GM19438 (cell line): ENCODE measurements at regions not wholly inside any gene's neighbourhood (a gene's known extent, or its start where the extent isn't known, plus 50 kb on each side); places are given as distances from the start of the nearest gene placed in this dataset.

Experiments
- ATAC-seq: cut with Tn5 transposase; IDR thresholded peaks from one replicate; pipeline ENCODE4 v1.9.1; 2021; ENCODE audit warnings: low read depth; ENCODE audit not compliant: unreplicated experiment

DNA sequence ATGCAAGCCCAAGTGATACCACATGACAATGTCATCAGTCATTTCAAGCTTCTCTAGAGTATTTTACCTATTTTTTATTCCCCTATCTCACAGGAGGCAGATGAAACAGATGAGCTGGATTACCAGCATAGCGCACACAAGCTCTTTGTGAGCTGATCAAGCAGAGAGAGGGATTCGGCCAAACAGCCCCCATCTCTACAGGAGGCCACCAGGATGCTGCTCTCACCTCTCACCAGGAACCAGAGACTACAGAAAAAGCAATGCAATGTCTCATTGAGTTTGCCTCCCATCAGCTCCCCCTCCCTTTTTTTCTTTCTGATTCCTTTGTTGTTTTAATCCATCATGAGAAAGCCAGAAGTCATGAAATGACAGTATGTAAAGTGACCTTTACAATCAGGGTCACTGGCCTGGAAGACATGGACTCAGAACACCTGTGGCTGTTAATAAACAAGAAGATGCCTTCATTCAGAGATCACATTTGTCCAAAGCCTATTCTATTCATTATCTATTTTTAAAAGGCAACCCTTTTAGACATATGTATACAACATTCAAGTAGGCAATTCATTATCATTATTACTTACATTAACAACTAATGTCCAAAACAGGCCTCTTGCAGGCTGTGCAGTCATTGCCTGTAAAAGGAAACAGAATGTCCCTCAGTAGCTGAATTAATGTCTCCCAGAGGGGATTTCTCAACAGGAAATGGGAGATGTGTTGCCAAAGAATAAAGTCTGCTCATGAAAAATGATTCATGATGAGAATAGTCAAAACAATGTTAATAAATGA lies 656.6 kb downstream of the TBC1D4 start:
- no peak for ATAC-seq

DNA sequence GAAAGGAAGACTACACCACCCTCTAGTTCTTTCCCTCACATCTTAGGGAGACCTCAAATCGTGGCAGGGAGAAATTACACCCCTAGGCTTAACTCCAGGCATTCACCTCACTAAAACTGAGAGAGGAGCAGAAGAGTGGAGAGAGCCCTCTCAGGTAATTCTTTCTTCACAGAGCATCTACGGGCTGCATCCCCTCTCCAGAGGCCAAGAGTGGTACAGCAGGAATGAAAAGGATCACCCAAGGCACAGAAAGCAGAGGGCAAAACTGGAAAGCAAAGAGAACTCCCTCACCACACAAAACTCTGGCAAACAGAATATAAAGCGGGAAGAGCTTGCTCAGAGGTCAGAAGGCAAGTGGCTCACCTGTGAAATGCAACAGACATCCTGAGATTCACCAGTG lies 661.2 kb downstream of the TBC1D4 start:
- ATAC-seq, result no peak

GRCh38 chr13:74819549-74819948 lies 662.4 kb downstream of the TBC1D4 start:
- ATAC-seq, result no peak

DNA sequence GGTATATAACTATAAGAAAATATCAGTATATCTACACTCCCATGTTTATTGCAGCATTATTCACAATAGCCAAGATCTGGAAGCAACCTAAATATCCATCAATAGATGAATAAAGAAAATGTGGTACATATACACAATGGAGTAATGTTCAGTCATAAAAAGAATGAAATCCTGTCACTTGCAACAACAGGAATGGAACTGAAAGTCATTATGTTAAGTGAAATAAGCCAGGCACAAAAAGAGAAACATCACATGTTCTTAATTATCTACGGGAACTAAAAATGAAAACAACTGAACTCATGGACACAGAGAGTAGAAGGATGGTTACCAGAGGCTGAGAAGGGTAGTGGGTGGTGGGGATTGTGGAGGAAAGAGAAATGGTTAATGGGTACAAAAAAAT lies 665.2 kb downstream of the TBC1D4 start:
- ATAC-seq, result no peak

DNA sequence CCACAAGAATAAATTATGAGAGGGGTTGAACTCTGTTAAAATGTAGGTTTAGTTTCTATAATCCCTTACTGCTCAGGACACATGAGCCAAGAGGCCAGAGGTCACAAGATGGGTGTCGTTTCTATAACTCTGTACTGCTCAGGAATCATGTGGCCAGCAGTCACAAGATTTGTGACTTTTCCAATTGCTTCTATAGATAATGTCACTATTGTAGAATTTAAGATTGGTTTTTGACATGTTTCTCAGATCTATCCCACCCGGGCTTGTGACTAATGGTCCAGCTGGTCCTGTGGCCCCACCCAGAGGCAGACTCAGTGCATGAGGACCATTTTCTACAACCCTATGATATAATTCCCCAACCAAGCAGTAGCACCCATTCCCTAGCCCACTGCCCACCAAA lies 662.0 kb upstream of the KLF12 start:
- ATAC-seq, result no peak

DNA sequence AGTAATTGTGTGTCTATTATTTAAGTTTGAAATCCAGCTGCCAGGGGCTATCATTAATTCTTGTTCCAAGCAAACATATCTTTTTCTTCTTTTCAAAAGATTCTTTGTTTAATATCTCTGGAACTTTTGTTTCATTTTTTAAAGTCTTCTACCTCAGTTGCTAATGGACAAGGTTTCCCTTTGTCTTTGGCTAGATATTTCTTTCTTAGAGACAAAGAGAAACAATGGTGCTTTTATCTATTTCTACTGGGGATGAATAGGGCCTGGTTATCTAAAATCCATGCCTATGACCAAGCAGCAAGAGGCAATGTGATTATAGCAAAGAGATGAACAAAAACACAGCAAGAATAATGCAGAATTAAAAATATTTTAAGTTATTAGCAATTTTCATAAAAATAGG lies 661.3 kb upstream of the KLF12 start:
- ATAC-seq, result no peak

DNA sequence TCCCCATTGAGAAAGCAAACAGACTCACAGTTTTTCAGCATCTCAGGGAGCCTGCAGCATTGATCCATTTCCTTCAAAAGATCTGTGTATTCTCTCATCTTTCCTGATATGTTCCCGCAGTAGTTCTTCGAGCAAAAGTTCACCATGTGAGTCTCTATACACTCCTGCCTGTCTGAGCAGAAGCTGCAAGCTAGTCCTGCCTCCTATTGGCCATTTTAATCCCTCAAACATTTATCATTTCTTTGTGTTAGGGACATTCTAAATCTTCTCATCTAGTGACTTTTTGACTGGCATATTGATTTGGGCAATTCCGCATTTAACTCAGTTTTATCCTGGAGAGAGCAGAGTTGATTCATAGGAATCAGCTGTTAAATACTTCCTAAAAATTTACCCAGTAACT lies 660.4 kb upstream of the KLF12 start:
- no peak for ATAC-seq

DNA sequence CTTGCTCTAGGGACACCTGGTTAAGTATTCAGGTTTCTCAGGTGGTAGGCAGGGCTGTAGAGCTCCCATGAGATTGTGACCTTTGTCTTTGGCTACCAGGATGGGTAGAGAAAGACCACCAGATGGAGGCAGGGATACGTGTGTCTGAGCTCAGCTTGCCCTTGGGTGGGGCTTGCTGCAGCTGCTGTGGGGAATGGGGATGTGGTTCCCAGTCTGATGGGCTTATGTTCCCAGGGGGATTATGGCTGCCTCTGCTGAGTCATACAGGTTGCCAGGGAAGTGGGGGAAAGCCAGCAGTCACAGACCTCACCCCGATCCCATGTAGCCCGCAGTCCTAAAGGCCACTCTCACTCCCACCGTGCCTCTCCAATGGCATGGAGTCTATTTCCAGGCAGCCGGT lies 659.9 kb upstream of the KLF12 start:
- no peak for ATAC-seq

DNA sequence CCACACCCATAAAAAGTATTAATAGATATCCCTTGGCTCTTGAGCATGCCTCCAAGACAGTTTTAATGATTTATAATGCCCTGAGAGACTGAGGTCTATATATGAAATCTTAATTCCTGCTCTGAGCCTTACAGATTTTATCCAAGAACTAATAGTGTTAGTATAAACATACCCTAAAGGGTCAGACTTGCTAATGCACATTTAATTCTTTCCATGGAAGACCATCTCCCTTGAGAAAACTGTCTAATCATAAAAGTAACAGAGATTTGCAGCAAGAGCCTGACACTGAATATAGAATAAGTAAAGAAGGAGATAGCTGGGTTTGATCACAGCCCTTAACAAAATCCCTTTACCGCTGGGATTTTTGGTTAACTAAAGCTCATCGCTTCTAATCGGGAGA lies 650.8 kb upstream of the KLF12 start:
- ATAC-seq, result no peak

DNA sequence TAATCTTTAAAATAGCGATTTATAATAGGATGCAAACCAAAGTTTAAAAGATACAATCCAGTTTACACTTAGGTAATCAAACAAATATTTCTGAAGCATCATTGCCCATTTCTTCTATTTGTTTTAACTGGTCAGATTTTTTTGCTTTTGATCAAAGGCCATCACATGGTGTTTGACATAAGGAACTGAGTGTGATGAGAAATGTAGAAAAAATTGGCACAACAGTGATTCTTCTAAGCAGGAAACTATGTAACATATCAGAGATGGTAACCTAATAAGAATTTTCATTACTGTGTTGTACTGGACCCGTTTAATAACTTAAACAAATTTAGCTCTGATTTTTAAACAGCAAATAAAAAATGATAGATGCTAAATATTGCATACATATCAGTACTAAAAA lies 644.7 kb upstream of the KLF12 start:
- no peak for ATAC-seq

GRCh38 chr13:74778087-74778486 lies 643.9 kb upstream of the KLF12 start:
- no peak for ATAC-seq

DNA sequence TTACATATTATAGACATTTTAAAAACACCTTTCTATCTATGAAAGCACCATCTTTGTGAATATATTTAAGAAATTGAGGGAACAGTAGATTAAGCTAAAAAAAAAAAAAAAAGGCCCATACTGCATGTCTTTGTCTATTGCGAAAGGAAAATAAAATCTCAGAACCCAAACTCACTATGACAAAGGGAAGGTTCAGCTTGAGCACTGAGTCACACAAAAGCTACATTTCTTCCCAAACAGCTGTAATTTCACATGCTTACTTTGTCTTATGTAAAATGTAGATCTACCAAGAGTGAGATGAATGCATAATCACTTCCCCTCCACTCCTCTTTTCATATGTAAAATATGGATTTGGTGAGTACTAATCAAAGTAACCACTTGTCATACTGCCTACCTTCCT lies 640.1 kb upstream of the KLF12 start:
- ATAC-seq, result no peak

DNA sequence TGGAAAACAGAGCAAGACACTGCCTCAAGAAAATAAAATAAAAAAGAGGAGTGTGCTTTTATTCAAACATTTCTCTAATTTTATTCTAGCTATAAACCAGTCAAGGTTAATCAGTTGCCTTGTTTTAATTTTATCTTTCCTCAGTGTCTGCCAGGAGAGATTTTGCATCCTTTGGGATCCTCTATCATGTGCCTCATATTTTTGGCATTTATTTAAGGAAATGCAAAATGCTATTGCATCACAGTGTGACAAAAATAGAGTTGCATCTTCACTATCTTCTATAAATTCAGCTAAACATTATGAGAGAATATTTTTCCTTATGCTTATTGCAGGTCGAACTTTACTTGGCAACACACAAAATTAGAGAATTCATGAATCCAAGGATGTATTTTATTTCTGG lies 639.0 kb upstream of the KLF12 start:
- ATAC-seq, result no peak

- ATAC-seq, result no peak
These were observed 637.8 kb upstream of the KLF12 start for GRCh38 chr13:74771964-74772363.

GRCh38 chr13:74770361-74770760 lies 636.2 kb upstream of the KLF12 start:
- no peak for ATAC-seq

- no peak for ATAC-seq
These were observed 635.1 kb upstream of the KLF12 start for GRCh38 chr13:74769333-74769732.

- ATAC-seq, result no peak
These were observed 634.4 kb upstream of the KLF12 start for GRCh38 chr13:74768521-74769085.

DNA sequence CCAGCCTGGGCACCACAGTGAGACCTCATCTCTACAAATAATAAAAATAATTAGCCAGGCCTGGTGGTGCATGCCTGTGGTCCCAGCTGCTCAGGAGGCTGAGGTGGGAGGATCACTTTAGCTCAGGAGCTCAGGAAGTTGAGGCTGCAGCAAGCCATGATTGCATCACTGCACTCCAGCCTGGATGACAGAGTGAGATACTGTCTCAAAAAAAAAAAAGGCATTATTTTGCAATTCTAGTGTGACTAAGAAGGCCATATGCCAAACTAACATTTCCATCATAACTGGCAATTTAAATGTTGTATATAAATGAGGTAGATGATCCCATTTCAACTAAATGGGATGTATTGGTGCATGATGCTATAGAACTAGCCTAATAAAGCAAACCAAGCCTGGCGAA lies 632.8 kb upstream of the KLF12 start:
- no peak for ATAC-seq

GRCh38 chr13:74765955-74766354 lies 631.8 kb upstream of the KLF12 start:
- no peak for ATAC-seq

DNA sequence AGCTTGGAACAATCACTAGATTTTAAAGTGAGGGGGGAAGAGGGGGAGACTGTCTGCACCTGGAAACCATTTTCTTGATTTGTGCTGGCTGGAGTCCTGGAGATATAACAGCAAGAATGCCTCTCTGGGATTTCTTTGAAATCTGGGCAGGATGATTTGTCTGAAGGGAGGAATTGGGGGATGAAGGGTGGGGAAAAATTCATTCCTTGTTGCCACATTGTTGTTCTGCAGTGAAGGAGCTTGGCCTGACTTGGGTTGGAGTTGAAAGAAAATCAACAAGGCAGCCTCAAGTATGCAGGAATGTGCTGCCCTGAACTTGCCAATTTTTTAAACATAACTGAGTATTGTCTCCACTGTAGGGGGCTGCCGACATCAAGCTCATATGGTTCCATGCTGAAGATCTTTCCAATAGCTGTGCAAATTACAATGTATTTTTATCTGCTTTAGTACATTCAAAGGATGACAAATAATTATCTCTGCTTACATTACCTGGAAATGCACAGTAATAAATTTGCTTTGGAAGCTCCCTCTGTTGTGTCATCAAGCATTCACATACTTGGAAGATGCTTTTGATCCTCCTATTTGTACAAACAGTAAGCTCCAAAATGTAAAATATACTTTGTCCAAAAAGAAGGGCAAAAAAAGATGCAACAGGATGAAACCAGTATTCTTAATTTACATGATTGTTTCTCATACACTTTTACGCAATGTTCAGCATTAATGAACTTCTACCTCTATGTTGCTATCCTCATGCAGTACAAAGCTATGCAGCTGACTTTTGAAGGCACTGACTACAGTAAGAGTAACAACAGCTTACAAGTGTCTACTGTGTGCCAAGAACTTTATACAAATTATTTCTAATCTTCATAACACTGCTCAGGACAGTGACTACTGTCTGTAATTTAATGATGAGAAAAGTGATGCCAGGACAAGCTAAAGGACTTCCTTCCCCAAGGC lies 627.9 kb upstream of the KLF12 start:
- no peak for ATAC-seq

DNA sequence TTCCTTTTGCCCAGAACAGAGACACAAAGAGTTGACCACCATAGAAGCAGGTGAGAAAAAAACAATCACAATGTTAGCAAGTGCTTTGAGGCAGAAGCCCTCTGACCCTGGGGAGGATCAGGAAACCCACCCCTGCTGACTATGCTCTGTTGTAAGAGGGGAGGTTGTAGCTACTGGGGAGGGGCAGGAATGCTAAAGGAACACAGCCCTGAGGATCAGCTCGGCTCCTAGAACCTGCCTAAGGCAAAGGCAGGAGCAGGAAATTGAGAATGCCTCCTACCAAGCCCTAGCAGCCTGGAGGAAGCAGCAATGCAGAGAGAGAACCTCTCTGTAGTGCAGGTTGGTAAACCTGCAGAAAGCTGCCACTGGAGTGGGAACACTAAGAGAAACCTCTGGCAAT lies 624.0 kb upstream of the KLF12 start:
- ATAC-seq, result no peak
